RWPE2 (cell line): ENCODE measurements at regions not wholly inside any gene's neighbourhood (a gene's known extent, or its start where the extent isn't known, plus 50 kb on each side); places are given as distances from the start of the nearest gene placed in this dataset.
"Not testable (repeated sequence)": the region's sequence is repeated elsewhere in the genome, so short reads cannot be mapped to it uniquely, and the experiment has no call there.

Experiments used
- ATAC-seq: fragments of 200-7000 bp; cut with Tn5 transposase; 3 replicates; pipeline ENCODE4 v1.9.1; 2021; ENCODE audit warnings: low read depth
- DNase-seq: peaks from one replicate; pipeline ENCODE4 v3.0.0-alpha.2; 2020; ENCODE audit warnings: low spot score
- H3K27ac ChIP-seq: fragments of 450-650 bp; 2 replicates; pipeline ENCODE4 v1.5.1; 2017; ENCODE audit warnings: mild to moderate bottlenecking; ENCODE audit not compliant: poor library complexity, severe bottlenecking
- H3K27me3 ChIP-seq: fragments of 250-450 bp; sonication (Bioruptor Pico); 2 replicates; pipeline ENCODE4 v1.5.1; 2021; ENCODE audit warnings: mild to moderate bottlenecking, moderate library complexity; ENCODE audit not compliant: insufficient read depth, poor library complexity, severe bottlenecking
- H3K36me3 ChIP-seq: fragments of 250-450 bp; sonication (Bioruptor Pico); 2 replicates; pipeline ENCODE4 v1.5.1; 2020; ENCODE audit warnings: low read depth, mild to moderate bottlenecking, moderate library complexity
- H3K4me1 ChIP-seq: fragments of 250-450 bp; sonication (Bioruptor Pico); 2 replicates; pipeline ENCODE4 v1.5.1; 2021; ENCODE audit warnings: mild to moderate bottlenecking, moderate library complexity; ENCODE audit not compliant: insufficient read depth, poor library complexity, severe bottlenecking
- H3K4me3 ChIP-seq: fragments of 250-450 bp; sonication (Bioruptor Pico); 2 replicates; pipeline ENCODE4 v1.5.1; 2021; ENCODE audit warnings: mild to moderate bottlenecking, moderate library complexity; ENCODE audit not compliant: severe bottlenecking
- H3K9me3 ChIP-seq: fragments of 250-450 bp; sonication (Bioruptor Pico); 2 replicates; pipeline ENCODE4 v1.5.1; 2021; ENCODE audit warnings: mild to moderate bottlenecking, moderate library complexity; ENCODE audit not compliant: severe bottlenecking

- not testable (repeated sequence) for DNase-seq
Measured at GRCh38 chrY:23361897-23362296, 142.6 kb downstream of the DAZ2 start.

DNA sequence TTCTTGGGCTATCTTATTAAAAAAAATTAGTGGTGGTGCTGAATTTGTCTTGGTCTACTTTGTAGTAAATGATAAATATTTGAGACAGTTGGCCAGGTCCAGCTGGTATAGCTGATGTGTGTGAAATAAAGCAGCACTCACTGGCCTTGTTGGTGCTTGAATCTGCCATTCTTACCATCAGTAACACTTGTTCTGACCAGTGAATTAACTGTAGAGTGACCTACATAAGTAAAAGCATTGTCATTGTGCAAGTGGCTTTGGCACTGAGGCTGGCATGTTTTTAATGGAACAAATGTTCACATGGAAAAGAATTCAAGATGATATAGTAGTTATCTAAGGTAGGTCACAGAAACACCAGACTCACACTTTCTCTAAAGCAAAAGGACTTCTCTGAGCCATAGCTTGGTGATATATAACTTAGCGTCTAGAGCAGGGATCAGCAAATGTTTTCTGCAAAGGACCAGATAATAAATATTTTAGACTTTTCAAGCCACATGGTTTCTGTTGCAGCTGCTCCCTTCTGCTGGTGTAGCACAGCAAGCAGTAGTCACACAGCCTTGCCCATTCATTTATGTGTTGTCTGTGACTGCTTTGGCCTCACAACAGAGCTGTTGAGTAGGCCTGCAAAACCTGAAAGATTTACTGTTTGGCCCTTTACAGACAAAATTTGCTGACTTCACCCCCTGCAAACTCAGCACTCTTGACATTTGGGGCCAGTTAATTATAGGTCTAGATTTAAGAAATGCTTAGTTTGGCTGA lies 144.1 kb downstream of the DAZ2 start:
- H3K27me3 ChIP-seq, DNase-seq, ATAC-seq, H3K9me3 ChIP-seq, H3K27ac ChIP-seq, H3K4me1 ChIP-seq, H3K4me3 ChIP-seq, H3K36me3 ChIP-seq: not testable (repeated sequence)

More at GRCh38 chrY:23361897-23362296, 142.6 kb downstream of the DAZ2 start:
- H3K36me3 ChIP-seq, H3K4me3 ChIP-seq, H3K9me3 ChIP-seq, H3K27ac ChIP-seq, ATAC-seq, H3K4me1 ChIP-seq, H3K27me3 ChIP-seq: not testable (repeated sequence)

DNA sequence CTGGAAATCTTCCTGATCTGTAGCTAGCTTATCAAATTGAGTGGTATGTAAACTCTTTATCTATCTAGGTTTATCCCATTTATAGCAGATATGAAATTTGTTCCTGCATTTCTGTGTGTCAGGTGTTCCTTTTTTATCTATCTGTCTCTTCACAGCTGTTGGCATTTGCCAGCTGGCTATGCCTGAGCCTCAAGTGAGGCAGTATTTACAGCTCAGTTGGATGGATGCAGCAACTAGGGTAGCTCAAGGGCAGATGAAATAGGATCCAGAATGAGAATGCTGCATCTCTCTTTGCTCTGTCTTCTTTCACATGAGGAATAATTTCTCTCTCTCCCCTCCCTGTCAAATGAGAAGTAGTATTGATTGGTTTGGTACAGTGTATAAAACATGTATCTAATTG lies 144.8 kb downstream of the DAZ2 start:
- DNase-seq, H3K4me1 ChIP-seq, H3K36me3 ChIP-seq, H3K4me3 ChIP-seq, H3K9me3 ChIP-seq, H3K27ac ChIP-seq, H3K27me3 ChIP-seq, ATAC-seq: not testable (repeated sequence)

DNA sequence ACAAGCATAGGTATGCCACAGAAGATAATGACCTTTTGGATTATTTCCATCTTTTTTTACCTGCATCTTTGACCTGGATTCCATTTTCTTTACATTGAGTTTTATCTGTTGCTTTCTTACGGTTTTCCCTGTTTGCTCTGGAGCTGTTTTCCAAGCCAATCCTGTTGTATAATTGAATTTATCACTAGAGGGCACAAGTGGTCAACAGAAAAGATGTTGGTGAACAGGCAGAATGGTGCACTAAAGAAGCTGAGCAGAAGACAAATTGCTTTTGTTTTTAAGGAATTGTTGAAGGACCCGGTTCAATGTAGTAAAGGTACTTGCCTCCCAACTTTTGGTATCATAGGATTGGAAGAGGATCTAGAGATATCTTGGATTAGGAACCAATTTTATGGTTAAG lies 177.8 kb downstream of the DAZ2 start:
- not testable (repeated sequence) for H3K27ac ChIP-seq, DNase-seq, H3K27me3 ChIP-seq, H3K4me1 ChIP-seq, H3K4me3 ChIP-seq, H3K9me3 ChIP-seq, H3K36me3 ChIP-seq
- ATAC-seq: peak; percentile 58; the same call in 2 of the 3 replicates

GRCh38 chrY:23401280-23401679 lies 181.9 kb downstream of the DAZ2 start:
- H3K4me1 ChIP-seq: not testable (repeated sequence)

GRCh38 chrY:23401818-23402217 lies 182.5 kb downstream of the DAZ2 start:
- H3K27me3 ChIP-seq, H3K27ac ChIP-seq, H3K4me3 ChIP-seq, H3K4me1 ChIP-seq, H3K9me3 ChIP-seq, DNase-seq, ATAC-seq, H3K36me3 ChIP-seq: not testable (repeated sequence)

More at GRCh38 chrY:23401280-23401679, 181.9 kb downstream of the DAZ2 start:
- H3K4me3 ChIP-seq, ATAC-seq, H3K36me3 ChIP-seq, H3K9me3 ChIP-seq, H3K27me3 ChIP-seq, H3K27ac ChIP-seq, DNase-seq: not testable (repeated sequence)

- peak; percentile 91 for ATAC-seq
- not testable (repeated sequence) for DNase-seq, H3K27ac ChIP-seq, H3K9me3 ChIP-seq, H3K27me3 ChIP-seq, H3K4me3 ChIP-seq, H3K36me3 ChIP-seq, H3K4me1 ChIP-seq
Measured at GRCh38 chrY:23415955-23416354, 196.6 kb downstream of the DAZ2 start.

GRCh38 chrY:23429264-23429663 lies 209.9 kb downstream of the DAZ2 start:
- H3K36me3 ChIP-seq, H3K27me3 ChIP-seq, H3K4me3 ChIP-seq, H3K4me1 ChIP-seq, DNase-seq, ATAC-seq, H3K27ac ChIP-seq, H3K9me3 ChIP-seq: not testable (repeated sequence)

DNA sequence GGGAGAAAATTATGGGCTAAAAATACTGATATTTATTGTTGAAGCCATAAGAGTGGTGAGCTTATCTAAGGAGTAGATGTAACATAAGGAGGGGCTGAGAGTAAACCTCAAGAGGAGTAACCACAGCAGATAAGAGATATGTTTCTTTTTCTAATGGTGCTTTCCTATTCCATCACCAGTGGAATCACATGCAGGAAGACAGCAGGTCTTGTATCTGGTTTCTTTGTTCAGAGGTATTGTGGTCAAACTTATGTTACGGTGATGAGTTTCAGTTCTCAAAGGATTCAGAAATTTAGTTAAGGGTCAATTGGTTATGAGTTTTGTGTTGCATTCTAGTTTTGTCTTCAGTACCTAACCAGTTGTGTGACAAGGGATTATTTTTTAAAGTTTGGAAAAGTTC lies 225.4 kb downstream of the DAZ2 start:
- H3K27me3 ChIP-seq, H3K27ac ChIP-seq, H3K4me3 ChIP-seq, H3K36me3 ChIP-seq, H3K9me3 ChIP-seq, H3K4me1 ChIP-seq, ATAC-seq, DNase-seq: not testable (repeated sequence)

GRCh38 chrY:23445225-23445624 lies 225.9 kb downstream of the DAZ2 start:
- H3K4me1 ChIP-seq, H3K27me3 ChIP-seq, H3K36me3 ChIP-seq, DNase-seq, ATAC-seq, H3K9me3 ChIP-seq, H3K4me3 ChIP-seq, H3K27ac ChIP-seq: not testable (repeated sequence)

- H3K4me3 ChIP-seq, H3K36me3 ChIP-seq, H3K27ac ChIP-seq, ATAC-seq, H3K9me3 ChIP-seq, H3K27me3 ChIP-seq, H3K4me1 ChIP-seq, DNase-seq: not testable (repeated sequence)
Measured at GRCh38 chrY:23455647-23456046, 236.3 kb downstream of the DAZ2 start.

- not testable (repeated sequence) for ATAC-seq
Measured at GRCh38 chrY:23502883-23503282, 283.6 kb downstream of the DAZ2 start.

More at GRCh38 chrY:23502883-23503282, 283.6 kb downstream of the DAZ2 start:
- H3K4me1 ChIP-seq, H3K36me3 ChIP-seq, DNase-seq, H3K9me3 ChIP-seq, H3K27ac ChIP-seq, H3K27me3 ChIP-seq, H3K4me3 ChIP-seq: not testable (repeated sequence)
